ENCODE measurements at regions not wholly inside any gene's neighbourhood (a gene's known extent, or its start where the extent isn't known, plus 50 kb on each side); places are given as distances from the start of the nearest gene placed in this dataset.
"Not testable (repeated sequence)": the region's sequence is repeated elsewhere in the genome, so short reads cannot be mapped to it uniquely, and the experiment has no call there.

DNA sequence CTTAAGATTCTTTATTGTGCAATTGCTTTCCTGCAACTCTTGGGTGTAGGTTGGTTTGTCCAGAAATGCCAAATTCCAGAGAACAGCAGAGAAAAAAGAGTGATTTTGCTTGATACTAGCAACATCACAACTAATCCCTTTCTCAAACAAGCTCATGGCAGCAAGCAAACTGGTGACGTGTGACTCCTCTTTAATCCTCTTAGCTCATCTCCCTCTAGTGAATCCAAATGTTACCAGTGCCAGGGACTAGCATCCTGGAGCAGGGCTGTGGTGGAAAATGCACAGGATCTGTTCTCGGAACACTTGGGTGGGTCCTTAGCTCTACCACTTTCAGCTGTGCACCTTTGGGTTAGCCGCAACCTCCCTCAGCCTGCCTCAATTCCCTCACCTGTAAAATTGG is 204.0 kb upstream of the CCL2 start:
- DNase-seq, result no peak
- intact Hi-C loops (cut with DNase I), result no loop called here

DNA sequence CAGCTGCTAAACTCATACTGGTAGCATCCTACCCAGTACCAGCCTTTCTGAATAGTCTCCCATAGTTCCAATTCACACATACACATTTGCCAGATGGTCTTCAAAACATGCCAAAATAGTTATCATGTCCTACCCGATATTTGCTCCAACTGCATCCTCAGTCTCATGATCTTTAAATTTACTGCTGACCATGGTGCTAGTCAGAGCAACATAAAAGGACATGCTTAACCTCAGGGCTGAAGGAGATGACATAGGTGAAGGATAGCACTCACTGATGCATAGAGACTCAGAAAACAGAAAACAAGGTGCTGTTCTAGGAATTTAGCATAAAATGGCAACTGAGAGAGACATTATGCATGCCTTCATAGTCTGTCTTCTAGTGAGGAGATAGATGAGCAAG is 200.6 kb upstream of the CCL2 start:
- intact Hi-C loops (cut with DNase I), result no loop called here
- DNase-seq, result no peak

DNA sequence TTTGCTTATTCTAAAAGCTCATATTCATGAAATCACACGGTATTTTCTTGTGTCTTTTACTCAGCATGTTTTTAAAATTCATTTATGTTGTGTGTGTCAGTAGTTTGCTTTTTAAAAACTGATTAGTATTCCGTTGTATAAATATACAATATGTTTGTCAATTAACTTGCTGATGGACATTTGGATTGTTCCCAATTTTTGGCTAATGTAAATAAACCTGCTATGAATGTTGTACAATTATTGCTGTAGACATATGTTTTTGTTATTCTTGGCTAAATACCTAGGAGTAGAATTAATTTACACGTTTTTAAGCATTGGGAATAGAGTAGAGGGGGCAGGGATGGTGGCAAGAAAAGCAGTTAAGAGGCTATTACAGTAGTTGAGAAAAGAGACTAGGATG is 199.5 kb upstream of the CCL2 start:
- no peak for DNase-seq
- intact Hi-C loops (cut with DNase I), result no loop called here

DNA sequence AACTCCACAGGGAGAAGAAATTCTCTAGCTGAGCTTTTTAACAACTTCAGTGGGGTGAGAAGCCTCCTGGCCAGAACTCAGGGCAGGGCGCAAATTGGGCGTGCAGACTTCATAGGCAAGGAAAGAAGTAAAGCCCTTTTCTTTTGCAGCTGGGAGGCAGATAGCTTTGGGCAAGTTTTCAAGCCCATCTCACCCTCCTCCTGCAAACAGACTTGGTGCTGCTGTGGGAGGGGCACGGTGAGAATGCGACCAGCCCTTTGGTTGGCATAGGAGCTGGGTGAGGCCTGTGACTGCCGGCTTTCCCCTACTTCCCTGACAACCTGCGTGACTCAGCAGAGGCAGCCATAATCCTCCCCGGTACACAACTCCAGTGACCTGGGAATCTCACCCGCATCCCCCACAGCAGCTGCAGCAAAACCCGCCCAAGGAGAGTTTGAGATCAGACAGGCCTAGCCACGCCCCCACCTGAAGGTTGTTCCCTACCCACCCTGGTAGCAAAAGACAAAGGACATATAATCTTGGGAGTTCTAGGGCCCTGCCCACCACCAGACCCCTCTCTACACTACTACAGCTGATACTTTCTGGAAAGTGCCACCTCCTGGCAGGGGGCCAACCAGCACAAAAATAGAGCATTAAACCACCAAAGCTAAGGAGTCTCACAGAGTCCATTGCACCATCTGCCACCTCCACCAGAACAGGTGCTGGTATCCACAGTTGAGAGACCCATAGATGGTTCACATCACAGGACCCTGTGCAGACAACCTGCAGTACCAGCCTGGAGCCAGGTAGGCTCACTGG is 195.5 kb upstream of the CCL2 start:
- intact Hi-C loops (cut with DNase I), result no loop called here
- DNase-seq, result no peak

DNA sequence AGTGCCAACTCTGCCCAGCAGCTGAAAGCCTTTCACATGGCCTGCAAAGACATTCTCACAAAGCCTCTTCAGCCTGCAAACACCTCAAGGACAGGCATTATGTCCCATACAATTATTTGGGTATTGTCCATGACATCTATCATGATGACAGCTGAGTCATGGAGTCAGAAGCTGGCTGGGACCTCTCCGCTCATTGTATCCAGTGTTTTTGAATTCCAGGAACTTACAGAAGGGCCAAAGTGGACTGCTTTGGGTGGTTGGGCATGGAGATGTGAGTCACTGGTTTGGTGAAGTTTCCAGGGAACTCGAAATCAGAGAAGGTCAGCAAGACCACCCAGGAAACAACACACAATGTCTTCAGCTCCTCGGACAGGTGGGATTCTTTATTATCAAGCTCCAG is 188.6 kb upstream of the CCL2 start:
- no peak for DNase-seq
- intact Hi-C loops (cut with DNase I), result no loop called here

DNA sequence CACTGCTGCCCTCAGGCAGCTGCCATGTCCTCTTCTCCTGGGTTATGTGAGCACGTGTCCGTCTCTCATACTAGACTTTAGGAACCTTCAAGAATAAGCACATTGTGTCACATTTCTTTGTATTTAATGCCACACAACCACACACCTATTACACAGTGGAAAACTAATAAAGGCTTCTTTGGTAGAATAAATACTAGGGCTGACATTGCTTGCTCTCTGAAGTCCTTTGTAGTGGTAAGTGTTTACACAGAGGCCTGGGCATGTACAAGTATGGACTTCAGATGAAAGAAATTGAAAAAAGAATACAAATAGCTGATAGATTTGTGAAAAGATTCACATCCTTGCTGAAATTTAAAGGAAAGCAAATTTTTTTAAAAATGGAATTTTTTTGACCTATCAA is 188.1 kb upstream of the CCL2 start:
- no peak for DNase-seq
- intact Hi-C loops (cut with DNase I), result no loop called here

DNA sequence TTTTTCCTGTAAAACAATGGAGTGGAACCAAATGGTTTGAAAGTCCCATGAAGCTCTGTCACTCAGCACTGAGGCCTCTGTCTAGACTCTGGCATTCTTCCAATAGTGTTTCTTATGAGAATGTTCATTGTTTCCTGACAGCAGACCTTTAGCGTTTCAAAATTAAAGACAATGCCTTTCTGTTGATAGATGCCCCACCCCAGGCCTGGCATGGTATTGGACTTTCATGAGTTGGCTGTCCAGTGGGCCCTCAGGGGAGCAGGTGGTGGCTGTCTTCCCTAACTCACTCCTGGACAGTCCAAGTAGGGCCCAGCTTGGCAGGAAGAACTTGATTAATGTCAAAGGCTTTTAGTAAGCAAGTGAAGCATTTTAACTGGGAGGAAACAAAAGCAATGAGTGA is 186.5 kb upstream of the CCL2 start:
- peak in 15 of 42 donors; percentile 8 to 59 (median 23) for DNase-seq
- intact Hi-C loops (cut with DNase I), result no loop called here

DNA sequence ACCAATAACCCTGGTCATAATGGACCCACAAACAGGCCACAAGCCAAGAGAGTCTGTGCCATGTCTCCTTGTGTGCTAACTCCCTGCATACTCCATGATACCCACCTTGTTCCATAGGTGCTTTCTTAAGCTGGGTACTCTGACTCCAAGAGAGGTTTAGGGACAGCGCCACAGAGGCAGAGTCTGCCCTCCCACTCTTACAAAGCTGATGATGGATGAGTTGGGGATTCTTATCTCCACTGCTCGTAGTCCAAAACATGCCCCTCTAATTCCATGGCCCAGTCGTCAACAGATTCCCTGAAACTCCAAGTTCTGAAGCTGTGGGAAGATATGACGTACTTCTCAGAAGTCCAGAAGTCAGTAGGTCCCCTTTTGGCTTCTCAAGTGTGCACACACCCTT is 184.4 kb upstream of the CCL2 start:
- no peak for DNase-seq
- intact Hi-C loops (cut with DNase I), result no loop called here

DNA sequence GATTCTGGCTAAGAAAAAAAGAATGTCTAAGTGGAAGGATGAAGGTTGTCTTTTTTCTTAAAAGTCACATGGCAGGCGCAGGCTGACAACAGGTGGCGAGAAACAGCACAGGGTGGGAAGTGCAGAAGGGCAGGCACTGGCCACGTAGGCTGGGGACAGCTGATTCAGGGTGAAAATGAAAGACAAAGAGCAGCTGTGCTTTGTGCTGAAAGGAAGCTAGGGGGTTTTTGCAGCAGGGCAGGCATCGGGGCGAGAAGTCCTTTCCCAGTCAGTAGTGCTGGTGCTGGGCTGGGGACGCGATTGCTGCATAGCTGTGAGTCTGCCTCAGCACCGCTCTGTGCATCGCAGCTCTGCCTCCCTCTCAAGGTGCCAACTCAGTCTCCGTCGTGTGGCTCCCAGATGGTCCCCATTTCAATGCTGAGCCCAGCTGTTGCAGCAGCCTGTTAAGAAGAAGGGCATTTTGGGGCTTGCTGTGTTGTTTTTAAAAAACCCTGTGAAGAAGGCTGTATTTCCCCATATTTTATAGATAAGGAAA is 183.1 kb upstream of the CCL2 start:
- intact Hi-C loops (cut with DNase I), result no loop called here
- no peak for DNase-seq

DNA sequence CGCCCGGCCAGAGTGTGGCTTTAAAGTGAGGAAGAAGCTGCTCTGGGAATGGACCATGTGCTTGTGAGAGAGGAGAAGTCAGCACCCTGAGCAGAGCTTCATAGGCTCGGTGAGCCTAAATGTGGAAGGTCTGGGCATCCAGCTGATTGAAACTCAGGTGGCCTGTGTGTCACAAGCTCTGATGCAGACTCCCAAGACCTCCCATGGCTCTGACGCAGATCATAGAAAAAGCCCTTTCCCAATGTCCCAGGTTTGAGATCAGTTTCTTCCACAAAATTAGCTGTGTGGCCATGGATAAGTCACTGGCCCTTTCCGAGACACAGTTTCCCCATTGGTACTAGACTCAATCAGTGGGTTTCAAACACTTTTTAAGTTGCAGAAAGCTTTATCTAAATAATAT is 180.0 kb upstream of the CCL2 start:
- intact Hi-C loops (cut with DNase I), result no loop called here
- no peak for DNase-seq

DNA sequence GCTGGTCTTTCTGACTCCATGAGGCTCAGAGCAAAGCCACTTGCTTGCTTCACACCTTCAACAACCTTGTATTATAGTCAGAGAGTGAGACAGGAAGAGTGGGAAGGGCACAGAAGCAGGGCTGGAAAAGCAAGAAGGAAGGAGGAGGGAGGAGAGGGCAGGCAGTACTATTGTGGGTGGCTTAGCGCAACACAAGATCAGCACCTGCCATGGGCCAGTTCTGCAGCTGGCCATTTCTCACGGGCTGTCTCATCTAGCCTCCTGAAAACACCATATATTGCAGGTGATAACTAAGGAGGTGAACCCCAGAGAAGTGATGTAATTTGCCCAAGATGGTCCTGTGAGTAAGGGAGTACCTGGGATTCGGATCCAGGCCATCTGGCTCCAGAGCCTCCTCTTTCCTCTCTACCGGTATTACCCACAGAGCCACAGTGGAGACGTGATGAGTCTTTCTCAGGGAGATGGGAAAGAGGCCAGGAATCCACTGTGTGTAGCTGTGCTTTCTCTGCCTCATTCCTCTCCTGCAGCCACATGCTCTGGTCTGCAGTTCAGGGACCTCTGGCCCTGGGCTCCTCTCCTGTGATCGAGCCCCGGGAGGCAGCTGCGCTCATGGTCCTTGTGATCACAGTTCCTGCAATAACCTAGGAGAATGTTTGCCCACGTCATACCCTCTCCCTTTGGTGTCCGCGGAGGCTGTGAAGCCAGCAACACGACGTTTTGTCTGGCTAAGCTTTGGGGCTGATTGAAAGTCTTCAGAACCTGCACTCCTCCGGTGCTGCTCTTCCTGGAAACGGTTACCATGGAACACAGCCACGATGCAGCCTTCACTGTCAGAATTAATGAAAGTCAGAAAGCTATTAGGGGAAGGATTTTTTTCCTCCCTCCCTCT is 178.1 kb upstream of the CCL2 start:
- peak in 40 of 42 donors; percentile 15 to 83 (median 58) for DNase-seq
- intact Hi-C loops (cut with DNase I), result no loop called here

DNA sequence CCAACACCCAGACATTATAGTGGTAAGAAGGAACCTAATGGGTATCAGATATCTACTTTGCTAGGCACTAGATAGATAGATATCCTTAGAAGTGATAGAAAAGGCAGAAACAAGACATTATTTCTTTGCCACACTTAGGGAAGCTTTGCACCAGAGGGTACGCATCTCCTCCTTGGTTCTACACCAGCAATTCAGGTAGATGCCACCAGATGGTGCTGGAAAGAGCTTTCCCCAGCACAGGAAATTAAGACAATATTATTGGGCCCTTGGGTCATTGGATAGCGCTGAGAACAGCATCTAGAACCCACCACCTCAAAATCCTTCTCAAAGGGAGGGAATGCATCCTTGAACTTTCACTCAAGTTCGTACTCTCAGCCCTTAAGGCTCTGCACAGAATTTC is 173.8 kb upstream of the CCL2 start:
- peak in 3 of 42 donors; percentile 11 to 23 (median 13) for DNase-seq
- intact Hi-C loops (cut with DNase I), result no loop called here

DNA sequence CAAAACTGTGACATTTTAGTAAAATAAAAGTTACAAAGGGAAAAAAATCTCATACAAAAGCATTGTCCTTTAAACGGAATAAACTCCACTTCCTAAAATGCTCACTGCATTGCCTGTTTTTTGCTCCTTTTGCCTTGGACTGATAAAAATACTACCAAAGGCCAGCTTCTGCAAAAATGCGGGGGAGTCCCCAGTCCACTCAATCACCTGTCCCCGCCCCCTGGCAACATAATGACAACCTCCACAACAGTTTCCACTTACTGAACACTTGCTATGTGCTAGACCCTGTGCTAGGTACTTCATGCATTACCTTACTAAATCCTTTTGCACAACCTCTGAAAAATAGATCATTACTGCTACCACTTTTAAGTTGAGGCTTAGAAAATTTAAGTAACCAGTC is 172.7 kb upstream of the CCL2 start:
- no peak for DNase-seq
- intact Hi-C loops (cut with DNase I), result no loop called here

DNA sequence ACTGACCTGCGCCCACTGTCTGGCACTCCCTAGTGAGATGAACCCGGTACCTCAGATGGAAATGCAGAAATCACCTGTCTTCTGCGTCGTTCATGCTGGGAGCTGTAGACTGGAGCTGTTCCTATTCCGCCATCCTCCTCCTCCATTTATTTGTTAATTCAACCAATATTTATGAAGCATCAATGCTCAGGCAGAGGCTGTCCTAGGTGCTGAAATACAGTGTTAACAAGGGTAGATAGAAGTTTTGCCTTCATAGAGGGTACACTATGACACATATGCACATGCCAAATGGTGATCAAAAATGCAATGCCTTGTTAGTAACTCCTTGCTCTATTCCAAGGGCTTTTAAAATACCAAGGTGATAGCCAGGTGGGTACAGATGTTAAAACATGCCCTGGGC is 166.0 kb upstream of the CCL2 start:
- DNase-seq; intact Hi-C loops (cut with DNase I): not testable (repeated sequence)

DNA sequence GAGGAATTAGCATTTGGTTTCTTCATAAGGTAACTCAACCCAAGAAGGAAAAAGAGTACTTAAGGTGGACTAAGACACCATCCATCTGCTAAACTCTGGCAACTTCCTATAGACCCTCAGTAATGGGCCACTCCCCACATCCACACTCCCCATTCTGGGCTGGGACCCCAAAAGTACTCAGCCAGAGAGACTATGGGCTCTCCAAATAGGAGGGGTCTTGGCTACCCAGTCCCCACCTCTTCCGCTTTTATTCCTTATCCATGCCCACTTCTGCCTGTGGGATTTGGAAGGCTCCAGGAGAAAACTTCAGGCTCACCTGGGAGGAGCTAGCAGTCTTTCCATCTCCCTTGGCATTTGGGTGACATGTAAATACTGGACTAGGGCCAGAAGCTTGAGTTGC is 164.5 kb upstream of the CCL2 start:
- DNase-seq, result no peak
- intact Hi-C loops (cut with DNase I), result no loop called here

DNA sequence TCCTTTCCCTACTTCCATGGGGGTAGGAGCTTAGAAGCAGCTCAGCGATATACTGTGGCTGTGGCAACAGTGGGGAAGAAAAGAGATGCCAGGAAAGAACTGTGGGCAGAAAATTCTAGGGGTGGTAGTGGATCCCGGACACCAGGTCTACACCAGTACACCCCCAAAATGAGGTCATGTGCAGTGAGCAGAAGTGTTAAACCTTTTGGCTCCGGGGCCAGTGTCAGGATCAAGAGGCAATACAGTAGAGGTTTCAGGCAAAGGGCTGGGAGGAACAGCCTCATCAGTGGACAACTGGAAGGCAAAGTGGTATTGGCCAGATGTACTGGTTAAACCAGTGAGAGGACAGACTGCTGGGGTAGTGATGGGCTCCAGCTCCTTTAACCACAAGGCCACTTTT is 163.1 kb upstream of the CCL2 start:
- intact Hi-C loops (cut with DNase I), result no loop called here

DNA sequence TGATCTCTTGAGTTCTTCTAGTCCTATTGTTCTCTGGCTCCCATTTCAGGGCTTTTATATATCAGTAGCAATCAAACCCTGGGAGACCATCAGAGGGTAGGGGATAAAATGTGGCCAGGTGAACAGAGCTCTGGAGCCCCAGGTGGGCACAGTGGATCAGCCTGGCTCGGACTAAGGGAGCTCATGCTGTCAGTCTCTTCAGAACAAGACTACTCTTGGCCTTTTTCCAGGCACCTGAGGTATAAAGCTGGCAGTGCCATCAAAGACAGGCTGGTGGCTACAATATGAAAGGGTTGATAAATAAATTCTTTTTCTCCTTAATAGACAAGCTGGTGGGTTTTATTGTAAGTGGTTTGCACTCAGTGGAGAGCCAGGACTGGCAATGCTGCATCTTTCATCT is 160.0 kb upstream of the CCL2 start:
- no peak for DNase-seq
- intact Hi-C loops (cut with DNase I), result no loop called here

More for the DNA sequence above, 163.1 kb upstream of the CCL2 start:
- no peak for DNase-seq

DNA sequence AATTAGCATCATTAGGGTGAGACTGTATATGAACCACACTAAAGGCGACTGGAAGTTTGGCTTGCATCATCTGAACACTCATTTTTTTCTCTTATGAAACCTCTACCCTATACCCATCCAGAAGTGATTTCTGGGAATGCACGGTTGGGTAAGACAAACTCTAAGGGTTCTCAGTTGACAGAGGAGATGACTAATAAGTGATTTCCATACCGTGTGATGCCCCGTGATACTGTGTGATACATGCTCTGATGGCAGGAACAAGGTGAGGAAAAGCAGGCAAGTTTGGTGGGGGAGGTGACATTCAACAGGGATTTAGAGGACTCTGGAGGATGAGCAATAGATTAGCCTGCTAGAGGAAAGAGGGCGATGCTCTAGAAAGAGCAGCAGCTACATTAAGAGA is 156.4 kb upstream of the CCL2 start:
- intact Hi-C loops (cut with DNase I), result no loop called here
- peak in 32 of 42 donors; percentile 11 to 82 (median 48) for DNase-seq

DNA sequence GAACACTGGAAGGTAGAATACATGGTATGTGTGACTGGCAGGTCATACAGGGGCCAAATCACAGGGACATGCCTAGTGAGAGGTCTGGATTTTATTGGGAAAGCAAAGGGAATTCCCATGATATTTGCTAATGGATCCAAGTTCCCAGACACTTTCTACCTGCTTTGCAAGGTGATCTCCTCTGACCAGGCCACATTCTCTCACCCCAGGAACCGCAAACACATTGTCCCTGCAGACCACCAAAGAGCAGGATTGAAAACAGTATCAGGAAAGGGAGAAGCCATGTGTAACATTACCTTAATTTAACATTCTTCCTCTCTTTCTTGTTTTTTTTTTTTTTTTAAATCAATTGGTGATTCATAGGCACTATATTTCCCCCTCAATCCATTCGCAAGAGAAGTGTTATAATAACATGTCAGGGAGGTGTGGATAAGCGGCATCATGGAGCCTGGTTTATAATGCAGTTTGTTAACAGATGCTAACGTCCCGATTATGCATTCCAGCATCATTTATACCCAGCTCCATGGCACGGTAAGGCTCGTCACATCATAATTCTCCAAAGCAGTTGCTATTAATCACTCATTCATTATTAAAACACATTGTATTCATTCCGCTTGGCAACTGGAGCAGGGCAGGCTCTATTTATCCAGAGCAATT is 155.1 kb upstream of the CCL2 start:
- intact Hi-C loops (cut with DNase I), result no loop called here

DNA sequence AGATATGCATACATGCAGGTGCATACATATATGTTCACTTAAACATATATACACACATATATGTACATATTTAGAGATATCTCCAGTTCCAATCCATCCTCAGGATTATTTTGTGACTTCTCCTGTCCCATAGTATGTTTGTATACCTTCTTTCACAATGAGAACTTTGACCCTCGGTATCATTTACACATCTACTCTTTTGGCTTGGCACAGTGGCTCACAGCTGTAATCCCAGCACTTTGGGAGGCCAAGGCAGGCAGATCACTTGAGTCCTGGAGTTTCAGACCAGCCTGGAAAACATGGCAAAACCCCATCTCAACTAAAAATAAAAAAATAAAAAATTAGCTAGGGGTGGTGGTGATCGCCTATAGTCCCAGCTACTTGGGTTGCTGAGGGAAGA is 148.1 kb upstream of the CCL2 start:
- no peak for DNase-seq
- intact Hi-C loops (cut with DNase I), result no loop called here

More for the DNA sequence above, 155.1 kb upstream of the CCL2 start:
- no peak for DNase-seq

Data from head of caudate nucleus (tissue), 42 donors.